Muscle of arm (tissue), 1 donor: ENCODE measurements at regions not wholly inside any gene's neighbourhood (a gene's known extent, or its start where the extent isn't known, plus 50 kb on each side); places are given as distances from the start of the nearest gene placed in this dataset.
"Not testable (repeated sequence)": the region's sequence is repeated elsewhere in the genome, so short reads cannot be mapped to it uniquely, and the experiment has no call there.

Source experiments
- DNase-seq: peaks from one replicate; pipeline ENCODE4 v3.0.0-alpha.2; 2013

DNA sequence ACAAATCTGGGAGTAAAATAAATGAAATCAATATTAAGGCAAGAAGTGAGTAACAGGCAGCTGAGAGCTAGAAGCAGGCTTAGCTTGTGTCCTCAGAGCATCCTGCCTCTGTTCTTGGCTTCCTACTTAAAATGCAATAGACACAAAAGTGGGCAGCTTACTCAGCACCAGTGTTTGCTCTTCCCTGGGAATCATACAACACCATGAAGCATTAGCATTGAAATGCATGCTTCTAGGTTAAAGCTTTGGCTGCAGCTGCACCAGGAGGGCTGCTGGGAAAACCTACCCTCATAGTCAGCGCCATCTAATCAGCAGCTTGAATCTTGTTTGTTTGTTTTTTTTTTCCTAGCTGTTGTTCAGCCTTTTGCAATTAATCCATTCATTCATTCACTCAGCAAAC is 104.2 kb upstream of the VWC2 start:
- DNase-seq = no peak

GRCh38 chr7:49669692-49670260 is 103.7 kb upstream of the VWC2 start:
- DNase-seq = no peak

- DNase-seq = no peak
These were observed 102.4 kb upstream of the VWC2 start for GRCh38 chr7:49670991-49671390.

DNA sequence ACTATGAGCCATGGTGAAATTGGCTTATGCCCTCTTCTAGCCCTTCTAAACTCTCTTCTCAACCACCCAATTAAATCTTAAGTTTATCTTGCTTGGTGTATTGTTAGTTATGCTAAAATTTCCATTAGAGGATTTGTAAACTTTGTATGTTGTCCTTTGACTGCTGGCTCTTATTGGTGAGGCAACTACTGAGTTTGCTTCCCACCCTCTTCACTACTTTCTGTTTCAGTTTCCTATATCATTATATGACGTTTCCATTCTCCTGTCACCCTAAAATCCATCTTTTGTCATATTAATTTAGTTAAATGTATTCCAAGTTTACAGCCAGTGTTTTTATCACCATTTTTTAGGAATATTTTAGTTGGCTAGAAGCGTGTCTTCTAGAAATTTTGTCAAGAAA is 80.9 kb upstream of the VWC2 start:
- DNase-seq = no peak

DNA sequence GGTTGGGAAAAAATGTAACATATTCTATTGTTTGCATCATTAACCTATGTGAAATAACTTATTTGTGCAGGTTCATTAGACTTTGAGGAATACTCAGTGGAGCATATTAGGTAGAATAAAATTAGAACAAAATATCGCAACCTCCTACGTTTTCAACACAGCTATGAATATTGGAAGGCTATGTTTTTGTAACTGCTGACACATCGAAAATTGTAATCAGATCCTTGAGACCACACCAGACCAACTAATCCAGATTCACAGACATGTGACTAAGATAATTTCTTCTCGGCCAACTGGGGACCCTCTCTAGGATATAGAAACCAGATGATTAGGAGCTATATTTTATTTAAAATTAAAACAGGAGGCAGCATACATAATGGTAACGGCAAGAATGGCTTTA is 77.5 kb upstream of the VWC2 start:
- DNase-seq = no peak

DNA sequence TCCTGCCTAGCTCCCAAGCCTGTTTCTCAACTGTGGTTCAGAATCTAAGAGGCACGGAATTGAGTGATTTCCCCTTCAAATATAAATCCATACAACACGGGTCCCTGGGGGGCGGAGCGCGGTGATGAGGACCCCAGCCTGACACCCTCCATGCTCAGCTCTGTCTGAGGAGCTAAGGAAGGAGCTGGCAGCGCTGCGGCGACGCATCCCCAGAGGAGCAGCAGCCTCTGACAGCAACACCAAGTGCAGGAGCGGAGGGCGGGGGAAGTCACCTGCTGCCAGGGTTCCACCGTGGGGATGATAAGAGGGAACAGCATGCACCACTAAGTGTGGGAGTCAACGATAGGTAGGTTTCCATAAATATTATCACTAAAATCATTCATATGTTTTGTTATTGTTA is 72.6 kb upstream of the VWC2 start:
- DNase-seq = no peak

DNA sequence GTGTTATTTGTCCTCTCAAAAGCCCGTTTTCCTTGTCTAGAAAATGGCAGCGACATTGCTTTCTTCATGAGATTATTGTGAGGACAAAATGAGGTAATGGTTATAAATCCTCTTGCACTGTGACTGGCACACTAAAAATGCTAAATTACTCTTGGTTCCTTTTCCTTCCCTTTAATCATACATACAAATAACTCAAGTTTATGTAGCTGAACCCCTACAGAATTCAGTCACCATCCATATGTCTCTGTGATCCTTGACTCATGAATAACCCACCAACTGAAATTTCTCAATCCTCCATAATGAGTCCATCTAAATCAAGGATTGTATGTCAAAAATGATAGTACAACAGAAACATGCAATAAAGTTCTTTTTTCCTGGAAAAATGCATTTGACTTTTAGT is 71.3 kb upstream of the VWC2 start:
- no peak for DNase-seq

DNA sequence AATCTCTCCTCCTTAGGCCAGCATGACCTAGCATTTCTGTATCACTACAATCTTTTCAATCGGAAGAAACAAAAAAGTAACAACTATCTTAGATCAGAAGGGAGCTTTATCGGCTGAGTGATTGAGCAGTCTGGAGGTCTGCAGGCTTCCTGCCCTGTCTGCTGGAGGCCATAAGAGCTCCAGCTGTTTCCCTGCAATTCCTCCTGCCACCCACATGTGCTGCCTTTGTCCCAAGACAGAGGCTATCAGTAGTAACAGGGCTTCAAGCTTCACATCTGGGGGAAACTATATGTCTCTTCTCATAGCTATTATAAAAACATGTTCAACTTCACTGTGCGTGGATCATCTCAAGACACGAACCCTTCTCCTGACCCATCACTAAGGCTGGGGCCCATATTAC is 70.1 kb upstream of the VWC2 start:
- no peak for DNase-seq

GRCh38 chr7:49703881-49704280 is 69.6 kb upstream of the VWC2 start:
- DNase-seq = no peak

- DNase-seq = no peak
These were observed 67.3 kb upstream of the VWC2 start for GRCh38 chr7:49706106-49706505.

GRCh38 chr7:49707891-49708290 is 65.5 kb upstream of the VWC2 start:
- no peak for DNase-seq

GRCh38 chr7:49708590-49708989 is 64.8 kb upstream of the VWC2 start:
- DNase-seq = no peak

- not testable (repeated sequence) for DNase-seq
These were observed 62.2 kb upstream of the VWC2 start for GRCh38 chr7:49711072-49711723.

GRCh38 chr7:49714182-49714581 is 59.3 kb upstream of the VWC2 start:
- DNase-seq = no peak

DNA sequence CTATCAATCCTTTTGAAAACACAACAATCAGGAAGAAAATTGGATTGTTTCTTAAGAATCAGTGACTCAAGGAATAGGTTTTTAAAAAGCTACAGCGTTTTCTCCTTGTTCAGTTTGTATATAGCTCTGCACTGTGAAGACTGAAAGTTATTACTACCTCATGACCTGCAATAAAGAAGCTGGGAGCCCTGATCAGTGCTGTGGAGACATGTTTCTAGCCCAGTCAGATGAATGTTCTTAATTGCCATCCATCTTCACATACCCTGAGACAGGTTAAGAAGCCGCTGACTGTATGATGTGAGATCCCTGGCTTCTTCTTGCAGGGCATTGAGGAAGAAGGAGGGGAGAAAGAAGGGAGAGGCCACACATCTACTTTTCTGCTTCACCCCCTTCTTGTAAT is 58.0 kb upstream of the VWC2 start:
- DNase-seq = no peak

GRCh38 chr7:49717547-49717946 is 55.9 kb upstream of the VWC2 start:
- DNase-seq = no peak

GRCh38 chr7:49718760-49719159 is 54.7 kb upstream of the VWC2 start:
- no peak for DNase-seq

DNA sequence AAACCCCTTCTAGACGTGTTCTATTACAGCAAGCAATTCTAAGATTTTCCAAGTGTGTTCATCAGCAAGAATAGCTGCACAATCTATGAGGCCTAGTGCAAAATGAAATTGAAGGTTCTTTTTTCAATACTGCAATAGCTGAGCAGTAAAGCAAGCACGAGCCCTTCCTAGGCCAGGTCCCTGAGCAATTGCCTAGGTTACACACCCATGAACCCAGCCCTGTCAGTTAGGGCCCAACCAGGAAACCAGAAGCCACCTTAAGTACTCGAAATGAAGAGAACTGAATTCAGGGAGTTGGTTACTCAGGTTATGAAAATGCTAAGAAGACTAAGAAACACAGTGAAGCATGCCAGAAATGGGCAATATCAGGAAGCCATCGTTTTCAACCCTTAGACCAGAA is 52.0 kb upstream of the VWC2 start:
- no peak for DNase-seq
